ENCODE measurements at regions not wholly inside any gene's neighbourhood (a gene's known extent, or its start where the extent isn't known, plus 50 kb on each side); places are given as distances from the start of the nearest gene placed in this dataset.

GRCh38 chr12:94079566-94080340 lies 68.6 kb upstream of the PLXNC1 start:
- no peak for DNase-seq
- TF ChIP-seq EZH2 (IDR thresholded peaks at IDR 0.05; ENCODE audit: borderline replicate concordance, low read depth, low read length, severe bottlenecking) (no peak), CTCF (IDR thresholded peaks at IDR 0.05; ENCODE audit: borderline replicate concordance, extremely low read depth, low read length, poor library complexity, severe bottlenecking) (no peak)
- no peaks in the 10 kb centered on the region for H3K79me2 ChIP-seq (ENCODE audit: insufficient read depth, low read length)
- no peaks in the 10 kb centered on the region for H3K27me3 ChIP-seq (ENCODE audit: insufficient read depth, low read length, poor library complexity)
- H3K9ac ChIP-seq (ENCODE audit: low read depth, low read length), result no peak overlapping the region
- H3K36me3 ChIP-seq (ENCODE audit: insufficient read depth, low read length), result no peaks in the 10 kb centered on the region
- H3K27ac ChIP-seq (ENCODE audit: low read length), result no peak overlapping the region
- no peak for ATAC-seq (ENCODE audit: insufficient read depth, low read depth)
- H2AFZ ChIP-seq (ENCODE audit: low read depth, low read length), result no peak overlapping the region
- peaks cover 17% of the 10 kb centered on the region for H3K4me1 ChIP-seq (ENCODE audit: insufficient read depth, low read length)
- no peak overlapping the region for H3K4me2 ChIP-seq (ENCODE audit: insufficient read depth, low read length)
- H3K9me3 ChIP-seq (ENCODE audit: insufficient read depth, low read length, severe bottlenecking), result peaks cover 7% of the 10 kb centered on the region
- no peak overlapping the region for H3K4me3 ChIP-seq (ENCODE audit: low read depth in 1 of 2, low read length in 2 of 2)
- no peaks in the 10 kb centered on the region for H4K20me1 ChIP-seq (ENCODE audit: insufficient read depth, low read length)

- no peak for DNase-seq
These were observed 67.9 kb upstream of the PLXNC1 start for GRCh38 chr12:94080341-94081009.

GRCh38 chr12:94082690-94083089 lies 65.7 kb upstream of the PLXNC1 start:
- Histone ChIP-seq H3K4me1 (ENCODE audit: insufficient read depth, low read length) (peaks cover 13% of the 10 kb centered on the region), H3K36me3 (ENCODE audit: insufficient read depth, low read length) (no peaks in the 10 kb centered on the region), H4K20me1 (ENCODE audit: insufficient read depth, low read length) (no peaks in the 10 kb centered on the region), H3K4me3 (ENCODE audit: low read depth in 1 of 2, low read length in 2 of 2) (no peak overlapping the region), H3K9me3 (ENCODE audit: insufficient read depth, low read length, severe bottlenecking) (peaks cover 14% of the 10 kb centered on the region), H2AFZ (ENCODE audit: low read depth, low read length) (no peak overlapping the region), H3K27ac (ENCODE audit: low read length) (no peak overlapping the region), H3K79me2 (ENCODE audit: insufficient read depth, low read length) (no peaks in the 10 kb centered on the region), H3K4me2 (ENCODE audit: insufficient read depth, low read length) (no peak overlapping the region), H3K9ac (ENCODE audit: low read depth, low read length) (no peak overlapping the region), H3K27me3 (ENCODE audit: insufficient read depth, low read length, poor library complexity) (no peaks in the 10 kb centered on the region)
- ATAC-seq (ENCODE audit: insufficient read depth, low read depth) (no peak), DNase-seq (no peak)
- TF ChIP-seq CTCF (IDR thresholded peaks at IDR 0.05; ENCODE audit: borderline replicate concordance, extremely low read depth, low read length, poor library complexity, severe bottlenecking) (no peak), EZH2 (IDR thresholded peaks at IDR 0.05; ENCODE audit: borderline replicate concordance, low read depth, low read length, severe bottlenecking) (no peak)

More at GRCh38 chr12:94080341-94081009, 67.9 kb upstream of the PLXNC1 start:
- peaks cover 11% of the 10 kb centered on the region for H3K9me3 ChIP-seq (ENCODE audit: insufficient read depth, low read length, severe bottlenecking)
- TF ChIP-seq EZH2 (IDR thresholded peaks at IDR 0.05; ENCODE audit: borderline replicate concordance, low read depth, low read length, severe bottlenecking), result no peak
- TF ChIP-seq CTCF (IDR thresholded peaks at IDR 0.05; ENCODE audit: borderline replicate concordance, extremely low read depth, low read length, poor library complexity, severe bottlenecking), result no peak
- no peaks in the 10 kb centered on the region for H3K79me2 ChIP-seq (ENCODE audit: insufficient read depth, low read length)
- H3K4me1 ChIP-seq (ENCODE audit: insufficient read depth, low read length), result peaks cover 17% of the 10 kb centered on the region
- H2AFZ ChIP-seq (ENCODE audit: low read depth, low read length), result no peak overlapping the region; the same call in 1 of the 2 replicates
- H3K27ac ChIP-seq (ENCODE audit: low read length), result no peak overlapping the region
- ATAC-seq (ENCODE audit: insufficient read depth, low read depth), result no peak
- H3K4me3 ChIP-seq (ENCODE audit: low read depth in 1 of 2, low read length in 2 of 2), result no peak overlapping the region
- no peaks in the 10 kb centered on the region for H3K27me3 ChIP-seq (ENCODE audit: insufficient read depth, low read length, poor library complexity)
- no peak overlapping the region for H3K4me2 ChIP-seq (ENCODE audit: insufficient read depth, low read length)
- no peaks in the 10 kb centered on the region for H3K36me3 ChIP-seq (ENCODE audit: insufficient read depth, low read length)
- no peaks in the 10 kb centered on the region for H4K20me1 ChIP-seq (ENCODE audit: insufficient read depth, low read length)
- no peak overlapping the region for H3K9ac ChIP-seq (ENCODE audit: low read depth, low read length)

Data from DND-41 (cell line).